B cell (primary cell): ENCODE measurements at regions not wholly inside any gene's neighbourhood (a gene's known extent, or its start where the extent isn't known, plus 50 kb on each side); places are given as distances from the start of the nearest gene placed in this dataset.

ENCODE experiments used
- ATAC-seq: fragments of 200-7000 bp; cut with Tn5 transposase; one replicate; pipeline ENCODE4 v1.10.0; 2021; ENCODE audit warnings: low read depth, mild to moderate bottlenecking, moderate number of reproducible peaks, moderate library complexity
- CTCF ChIA-PET: fragments of 350-600 bp; sonication (Branson Sonifier 250); formaldehyde crosslinking; loops from one replicate; lab custom pipeline; 2021; ENCODE audit warnings: antibody characterized with exemption, inconsistent platforms; lab: Charles Lee
- POLR2A ChIA-PET: fragments of 350-600 bp; sonication (Branson Sonifier 250); formaldehyde crosslinking; loops from one replicate; lab custom pipeline; 2021; ENCODE audit warnings: antibody characterized with exemption; lab: Charles Lee
- DNase-seq: peaks from one replicate; pipeline ENCODE4 v3.0.0; 2013
- H2AFZ ChIP-seq: 2 replicates; pipeline ENCODE4 v1.6.1; 2012; ENCODE audit warnings: mild to moderate bottlenecking, low read depth, low read length; ENCODE audit not compliant: insufficient read depth, poor library complexity, severe bottlenecking
- H3K27ac ChIP-seq, 2 donors: 1 replicate in 1 of 2; 2 replicates in 1 of 2; pipeline ENCODE4 v1.5.1; 2012 to 2013; ENCODE audit warnings: low read length in 2 of 2, mild to moderate bottlenecking in 2 of 2, moderate library complexity in 1 of 2
- H3K27me3 ChIP-seq, 4 experiments: fragments of 200-600 bp in 1 of 4; sonication (generic) in 1 of 4; replicated peaks in 1 of 4; 1 replicate in 2 of 4; 2 replicates in 2 of 4; pipeline versions ENCODE4 v1.6.1 to v1.7.0; 2013 to 2016; ENCODE audit warnings: low read length in 3 of 4, mild to moderate bottlenecking in 2 of 4, mixed read lengths in 1 of 4, moderate library complexity in 1 of 4; ENCODE audit not compliant: insufficient read depth in 4 of 4, control insufficient read depth in 3 of 4; ENCODE audit errors: control extremely low read depth in 1 of 4
- H3K36me3 ChIP-seq, 2 experiments: replicated peaks in 1 of 2; 1 replicate in 1 of 2; 2 replicates in 1 of 2; pipeline versions ENCODE4 v1.6.1 to v1.7.1; 2013; ENCODE audit warnings: low read length in 1 of 2; ENCODE audit not compliant: insufficient read depth in 2 of 2, control insufficient read depth in 1 of 2; ENCODE audit errors: control extremely low read depth in 1 of 2, extremely low read depth in 1 of 2
- H3K4me1 ChIP-seq, 2 donors: fragments of 200-600 bp in 1 of 2; sonication (generic) in 1 of 2; 1 replicate in 1 of 2; 2 replicates in 1 of 2; pipeline versions ENCODE4 v1.5.1 to v1.6.1; 2013 to 2017; ENCODE audit warnings: low read length in 2 of 2; ENCODE audit not compliant: control insufficient read depth in 2 of 2, insufficient read depth in 2 of 2
- H3K4me2 ChIP-seq: replicated peaks from 2 replicates; pipeline ENCODE3; 2012; ENCODE audit warnings: mild to moderate bottlenecking, low read depth, low read length; ENCODE audit not compliant: poor library complexity, severe bottlenecking
- H3K4me3 ChIP-seq, 5 experiments: fragments of 200-600 bp in 1 of 5; sonication (generic) in 1 of 5; 1 replicate in 3 of 5; 2 replicates in 2 of 5; pipeline versions ENCODE4 v1.5.1 to v1.7.0; 2011 to 2016; ENCODE audit warnings: low read length in 4 of 5, mild to moderate bottlenecking in 4 of 5, low read depth in 2 of 5, control low read depth in 1 of 5, moderate library complexity in 1 of 5; ENCODE audit not compliant: insufficient read depth in 1 of 5; ENCODE audit errors: control extremely low read depth in 1 of 5, extremely low read depth in 1 of 5
- H3K79me2 ChIP-seq: fragments of 200-600 bp; sonication (generic); one replicate; pipeline ENCODE4 v1.6.0; 2016; ENCODE audit warnings: low read length; ENCODE audit not compliant: control insufficient read depth, insufficient read depth
- H3K9ac ChIP-seq: fragments of 200-600 bp; sonication (generic); 2 replicates; pipeline ENCODE4 v1.6.1; 2017; ENCODE audit warnings: mild to moderate bottlenecking, low read length, moderate library complexity
- H3K9me3 ChIP-seq, 3 donors: one replicate each; pipeline versions ENCODE4 v1.6.1 to v1.7.1; 2013; ENCODE audit warnings: low read length in 2 of 3; ENCODE audit not compliant: control insufficient read depth in 2 of 3, insufficient read depth in 1 of 3; ENCODE audit errors: control extremely low read depth in 1 of 3
- H4K20me1 ChIP-seq: 2 replicates; pipeline ENCODE4 v1.6.0; 2012; ENCODE audit warnings: mild to moderate bottlenecking, low read length; ENCODE audit not compliant: insufficient read depth, control insufficient read depth, poor library complexity, severe bottlenecking
- H3K27ac Mint-ChIP-seq: one replicate; pipeline ENCODE4 v1.8.0; 2021; ENCODE audit warnings: mixed read lengths
- H3K27me3 Mint-ChIP-seq: one replicate; pipeline ENCODE4 v1.8.0; 2021; ENCODE audit warnings: mixed read lengths
- H3K4me1 Mint-ChIP-seq: one replicate; pipeline ENCODE4 v1.8.0; 2021; ENCODE audit warnings: mixed read lengths
- H3K4me3 Mint-ChIP-seq: one replicate; pipeline ENCODE4 v1.8.0; 2021; ENCODE audit warnings: mixed read lengths
- H3K9me3 Mint-ChIP-seq: one replicate; pipeline ENCODE4 v1.8.0; 2022; ENCODE audit warnings: mixed read lengths; ENCODE audit not compliant: insufficient read depth
- EZH2 ChIP-seq: IDR thresholded peaks from 2 replicates; pipeline ENCODE4 v1.6.1; 2012; ENCODE audit warnings: borderline replicate concordance, low read depth, mild to moderate bottlenecking, moderate library complexity, low read length; ENCODE audit not compliant: insufficient read depth, poor library complexity, severe bottlenecking
- WGBS: methylation state at CpG from one replicate; pipeline ENCODE4 v1.1.5; 2013; ENCODE audit warnings: missing lambda C conversion rate; ENCODE audit not compliant: insufficient coverage; 5-methylcytosine and 5-hydroxymethylcytosine counted together
- intact Hi-C: fragments of 100-400 bp; cut with micrococcal nuclease; formaldehyde crosslinking; loops from one replicate; pipeline ENCODE4 v1.10.0; 2022
- TF ChIP-seq, protein P1 (sequence below): fragments of 200-600 bp; IDR thresholded peaks from one replicate; pipeline ENCODE4 v1.8.0; 2022; ENCODE audit warnings: antibody characterized with exemption, mild to moderate bottlenecking

DNA sequence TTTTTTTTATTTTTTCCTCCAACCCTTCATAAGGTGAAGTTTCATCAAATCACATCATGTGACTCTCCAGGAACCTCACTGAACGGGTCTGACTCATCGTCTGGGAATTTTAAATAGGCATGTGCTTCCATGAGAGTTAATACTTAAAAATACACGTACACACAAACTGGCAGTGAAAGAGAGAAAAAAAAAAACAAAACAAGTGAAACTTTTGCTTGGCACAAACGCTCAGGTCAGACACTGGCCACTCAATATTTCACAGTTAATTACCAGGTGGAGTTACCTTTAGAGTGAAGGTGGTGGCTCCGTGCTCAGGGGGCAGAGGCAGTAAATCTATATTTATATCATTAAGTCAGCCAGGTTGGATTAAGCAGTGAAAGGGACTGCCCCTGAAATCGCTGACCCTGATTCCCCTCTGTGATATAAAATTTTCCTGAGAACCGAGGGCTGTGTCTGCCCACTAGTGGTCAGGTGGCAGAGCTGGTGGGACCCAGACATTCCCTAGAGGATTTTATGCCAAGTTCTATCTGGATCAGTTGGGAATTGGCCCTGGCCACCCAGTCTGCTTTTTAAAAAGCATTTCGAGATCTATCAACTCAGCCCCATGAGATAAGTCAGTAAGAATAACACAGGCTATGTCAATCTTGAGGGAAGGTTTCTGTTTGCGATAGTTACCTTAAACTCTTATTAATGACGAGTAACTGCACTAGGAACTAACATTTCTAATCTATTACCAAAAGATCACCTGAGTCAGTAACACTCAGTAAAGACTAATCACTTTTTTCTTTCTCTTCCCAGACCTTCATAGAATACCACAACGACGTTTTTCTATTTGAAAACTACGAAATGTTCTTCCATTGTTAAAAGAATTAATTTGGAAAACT, 259.1 kb downstream of the HDGFL1 start:
- Histone ChIP-seq H3K4me1 (no peaks in the 10 kb centered on the region), H3K36me3 (no peaks in the 10 kb centered on the region), H3K79me2 (no peaks in the 10 kb centered on the region), H3K4me2 (no peak overlapping the region), H3K9ac (no peak overlapping the region), H3K9me3 (no peaks in the 10 kb centered on the region), H2AFZ (no peak overlapping the region), H3K4me3 (no peak overlapping the region), H3K27ac (no peak overlapping the region), H4K20me1 (no peaks in the 10 kb centered on the region), H3K27me3 (no peaks in the 10 kb centered on the region)
- 11% methylated on average over 2 of the region's 13 CpGs for WGBS
- Mint-ChIP-seq H3K27me3 (no peaks in the 10 kb centered on the region), H3K9me3 (no peaks in the 10 kb centered on the region), H3K4me3 (no peak overlapping the region), H3K27ac (no peak overlapping the region), H3K4me1 (no peaks in the 10 kb centered on the region)
- DNase-seq, result no peak
- ChIA-PET CTCF (no interaction called here), POLR2A (no interaction called here)
- intact Hi-C loops, result no loop called here
- TF ChIP-seq EZH2, result no peak
- TF ChIP-seq, protein P1, sequence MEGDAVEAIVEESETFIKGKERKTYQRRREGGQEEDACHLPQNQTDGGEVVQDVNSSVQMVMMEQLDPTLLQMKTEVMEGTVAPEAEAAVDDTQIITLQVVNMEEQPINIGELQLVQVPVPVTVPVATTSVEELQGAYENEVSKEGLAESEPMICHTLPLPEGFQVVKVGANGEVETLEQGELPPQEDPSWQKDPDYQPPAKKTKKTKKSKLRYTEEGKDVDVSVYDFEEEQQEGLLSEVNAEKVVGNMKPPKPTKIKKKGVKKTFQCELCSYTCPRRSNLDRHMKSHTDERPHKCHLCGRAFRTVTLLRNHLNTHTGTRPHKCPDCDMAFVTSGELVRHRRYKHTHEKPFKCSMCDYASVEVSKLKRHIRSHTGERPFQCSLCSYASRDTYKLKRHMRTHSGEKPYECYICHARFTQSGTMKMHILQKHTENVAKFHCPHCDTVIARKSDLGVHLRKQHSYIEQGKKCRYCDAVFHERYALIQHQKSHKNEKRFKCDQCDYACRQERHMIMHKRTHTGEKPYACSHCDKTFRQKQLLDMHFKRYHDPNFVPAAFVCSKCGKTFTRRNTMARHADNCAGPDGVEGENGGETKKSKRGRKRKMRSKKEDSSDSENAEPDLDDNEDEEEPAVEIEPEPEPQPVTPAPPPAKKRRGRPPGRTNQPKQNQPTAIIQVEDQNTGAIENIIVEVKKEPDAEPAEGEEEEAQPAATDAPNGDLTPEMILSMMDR, result no peak
- ATAC-seq, result no peak

DNA sequence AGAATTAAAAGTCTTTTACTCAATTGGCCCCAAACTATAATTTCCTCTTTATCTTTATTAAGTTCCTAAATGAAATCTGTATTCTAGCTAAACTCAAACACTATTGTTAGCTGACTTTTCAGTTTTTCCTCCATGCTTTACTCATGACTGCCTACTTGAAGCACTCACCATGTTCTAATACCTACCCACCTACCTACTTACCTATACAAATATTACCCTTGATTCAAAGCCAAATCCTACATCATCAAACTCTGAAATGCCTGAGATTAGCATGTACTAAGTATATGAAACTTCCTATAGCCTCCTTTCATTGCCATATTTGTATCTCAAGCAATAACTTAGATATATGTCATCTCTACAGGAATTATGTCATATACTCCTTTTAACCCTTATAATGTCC, 259.7 kb downstream of the HDGFL1 start:
- intact Hi-C loops, result no loop called here
- ChIA-PET CTCF (no interaction called here), POLR2A (no interaction called here)
- no peaks in the 10 kb centered on the region for H3K36me3 ChIP-seq
- H3K27ac ChIP-seq, result no peak overlapping the region
- TF ChIP-seq EZH2, result no peak
- TF ChIP-seq, protein P1, result no peak
- Mint-ChIP-seq H3K27ac (no peak overlapping the region), H3K9me3 (no peaks in the 10 kb centered on the region), H3K4me1 (no peaks in the 10 kb centered on the region), H3K27me3 (no peaks in the 10 kb centered on the region), H3K4me3 (no peak overlapping the region)
- H3K4me1 ChIP-seq, result no peaks in the 10 kb centered on the region
- no peaks in the 10 kb centered on the region for H3K9me3 ChIP-seq
- no peak overlapping the region for H3K9ac ChIP-seq
- no peak overlapping the region for H3K4me2 ChIP-seq
- no peaks in the 10 kb centered on the region for H3K27me3 ChIP-seq
- no peak overlapping the region for H3K4me3 ChIP-seq
- H3K79me2 ChIP-seq, result no peaks in the 10 kb centered on the region
- H4K20me1 ChIP-seq, result no peaks in the 10 kb centered on the region
- no peak for ATAC-seq
- no peak overlapping the region for H2AFZ ChIP-seq
- no peak for DNase-seq
